ENCODE measurements at regions not wholly inside any gene's neighbourhood (a gene's known extent, or its start where the extent isn't known, plus 50 kb on each side); places are given as distances from the start of the nearest gene placed in this dataset.

DNA sequence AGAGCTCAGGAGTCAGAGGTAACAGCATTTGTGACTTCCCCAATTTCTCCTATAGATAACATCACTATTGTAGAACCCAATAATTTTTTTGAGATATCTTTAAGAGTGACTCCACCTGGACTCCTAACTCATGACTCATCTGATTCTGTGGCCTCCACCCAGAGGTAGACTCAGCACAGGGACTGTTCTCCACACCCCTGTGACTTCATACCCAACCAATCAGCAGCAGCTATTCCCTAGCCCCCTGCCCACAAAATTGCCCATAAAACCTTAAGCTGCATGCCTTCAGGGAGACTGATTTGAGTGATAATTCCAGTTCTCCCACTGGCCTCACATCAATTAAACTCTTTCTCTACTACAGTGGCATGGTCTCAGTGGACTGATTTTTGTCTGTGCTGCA lies 475.4 kb upstream of the FAT3 start:
- no peak for DNase-seq (ENCODE audit: low read depth, low spot score)
- H3K4me3 ChIP-seq (ENCODE audit: low read length) = no peak overlapping the region

DNA sequence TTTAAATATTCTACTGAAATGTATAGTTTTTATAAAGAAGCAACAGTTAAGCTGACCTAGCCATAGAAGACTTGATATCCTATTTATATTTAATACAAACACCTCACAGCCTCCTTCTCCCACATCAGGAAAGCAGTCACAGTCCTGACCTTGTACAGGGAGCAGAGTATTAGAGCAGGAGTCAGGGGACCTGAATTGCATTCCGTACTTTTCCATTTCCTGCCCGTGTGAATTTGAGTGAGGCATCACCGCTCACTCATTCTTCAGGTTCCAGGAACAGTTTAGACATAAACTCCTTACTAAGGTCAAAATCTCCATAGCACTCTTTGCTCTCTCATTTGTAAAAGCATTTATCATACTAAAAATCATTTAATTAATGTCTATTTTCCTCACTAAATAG lies 482.5 kb upstream of the FAT3 start:
- DNase-seq (ENCODE audit: low read depth, low spot score) = no peak

DNA sequence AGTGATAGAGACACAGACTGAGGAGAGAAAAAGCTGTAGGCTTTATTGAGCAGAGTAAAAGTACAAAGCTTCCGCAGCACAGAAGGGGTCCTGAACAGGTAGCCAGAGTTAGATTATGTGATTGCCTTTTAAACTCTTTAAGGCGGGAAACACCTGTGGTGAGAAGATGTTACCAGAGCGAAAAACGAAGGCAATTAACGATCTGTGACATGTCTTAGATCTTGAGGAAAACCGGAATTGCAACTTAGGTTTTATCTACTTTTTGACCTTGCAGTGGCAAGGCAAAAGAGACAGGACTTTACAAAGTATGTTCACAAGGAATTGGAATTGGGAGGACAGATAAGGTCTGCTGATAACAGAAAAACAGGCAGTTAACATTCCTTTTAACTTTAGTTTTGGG lies 493.6 kb upstream of the FAT3 start:
- H3K4me3 ChIP-seq (ENCODE audit: low read length) = no peak overlapping the region
- DNase-seq (ENCODE audit: low read depth, low spot score) = peak; percentile 0

More for the DNA sequence above, 482.5 kb upstream of the FAT3 start:
- H3K4me3 ChIP-seq (ENCODE audit: low read length) = no peak overlapping the region

DNA sequence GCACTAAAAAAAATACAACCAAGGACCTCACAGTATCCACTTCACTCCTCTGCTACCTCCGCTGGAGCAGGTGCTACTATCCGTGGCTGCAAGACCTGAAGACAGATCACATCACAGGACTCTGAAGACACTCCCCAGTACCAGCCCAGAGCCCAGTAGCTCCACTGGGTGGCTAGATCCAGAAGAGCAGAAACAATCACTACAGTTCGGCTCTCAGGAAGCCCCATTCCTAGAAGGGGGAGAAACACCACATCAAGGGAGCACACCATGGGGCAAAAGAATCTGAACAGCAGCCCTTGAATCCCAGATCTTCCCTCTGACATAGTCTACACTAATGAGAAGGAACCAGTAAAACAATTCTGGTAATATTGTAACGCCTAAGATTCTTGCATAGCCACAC lies 494.0 kb upstream of the FAT3 start:
- no peak overlapping the region for H3K4me3 ChIP-seq (ENCODE audit: low read length)
- DNase-seq (ENCODE audit: low read depth, low spot score) = no peak

DNA sequence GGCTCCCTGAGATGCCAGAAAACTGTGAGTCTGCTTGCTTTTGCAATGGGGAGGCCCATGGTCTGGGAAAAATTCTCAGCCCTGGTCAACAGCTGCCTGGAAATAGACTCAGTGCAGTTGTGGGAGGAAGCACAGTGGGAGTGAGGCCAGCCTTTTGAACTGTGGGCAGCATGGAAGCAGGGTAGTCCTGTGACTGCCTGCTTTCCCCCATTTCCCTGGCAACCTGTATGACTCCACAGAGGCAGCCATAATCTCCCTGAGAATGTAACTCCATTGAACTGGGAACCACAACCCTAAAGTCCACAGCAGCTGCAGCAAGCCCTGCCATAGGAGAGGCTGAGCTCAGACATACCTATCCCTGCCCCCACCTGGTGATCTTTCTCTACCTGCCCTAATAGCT lies 494.6 kb upstream of the FAT3 start:
- no peak for DNase-seq (ENCODE audit: low read depth, low spot score)

DNA sequence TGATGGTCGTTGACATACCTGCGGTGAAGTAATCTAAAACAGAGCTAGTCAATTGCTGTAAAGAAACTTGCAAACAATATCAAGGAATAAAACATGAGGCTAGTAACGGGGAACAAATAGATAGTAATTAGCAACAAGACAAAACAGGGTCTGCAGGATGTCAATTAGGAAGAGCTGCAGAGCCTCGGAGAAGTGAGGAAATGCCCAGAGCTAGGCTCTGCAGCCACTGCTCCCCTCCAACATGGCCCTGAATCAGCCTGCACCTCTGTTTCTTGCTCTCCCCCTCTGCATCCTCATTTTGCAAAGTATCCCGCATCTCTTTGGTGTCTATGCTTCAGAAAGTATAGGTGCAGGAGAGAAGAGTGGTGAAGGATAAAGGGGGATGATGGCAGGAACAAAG lies 507.4 kb upstream of the FAT3 start:
- no peak overlapping the region for H3K4me3 ChIP-seq (ENCODE audit: low read length)
- DNase-seq (ENCODE audit: low read depth, low spot score) = no peak

More for the DNA sequence above, 494.6 kb upstream of the FAT3 start:
- H3K4me3 ChIP-seq (ENCODE audit: low read length) = no peak overlapping the region

DNA sequence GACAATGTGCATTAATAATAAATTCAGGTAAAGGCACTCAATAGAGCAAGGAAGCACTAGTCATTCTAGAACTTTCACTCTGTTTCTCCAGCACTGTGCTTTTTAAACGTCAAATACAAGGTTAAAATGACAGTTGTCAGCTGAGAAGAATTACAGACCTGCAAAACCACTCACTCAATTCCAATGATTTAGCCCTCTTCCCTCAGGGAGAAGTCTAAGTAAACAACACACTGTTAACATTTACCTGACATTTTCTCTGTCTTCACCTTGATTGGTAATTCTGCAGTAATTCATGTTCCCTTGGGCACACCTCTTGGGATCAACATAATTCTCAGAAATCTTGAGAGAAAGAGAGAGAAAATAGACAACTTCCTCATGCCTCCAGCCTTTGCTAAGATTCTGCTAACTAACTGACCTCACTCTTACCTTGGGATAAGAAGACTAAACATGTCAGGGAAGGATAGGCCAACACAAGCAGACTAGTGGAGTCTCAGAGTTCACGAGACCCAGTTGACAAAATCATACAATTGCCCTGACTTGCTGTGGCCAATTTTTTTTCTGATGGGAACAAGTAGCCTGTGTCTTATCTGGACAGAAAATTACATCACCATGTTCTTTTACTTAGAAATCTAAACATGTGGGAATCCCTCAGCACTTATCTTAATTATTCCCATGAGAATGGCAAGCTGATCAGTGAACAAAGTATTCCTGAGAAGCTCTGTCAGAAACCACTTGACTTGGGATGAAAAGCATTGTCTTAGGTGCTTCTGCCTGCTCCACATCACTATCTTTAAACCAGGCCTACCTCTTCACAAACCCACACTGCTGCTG lies 516.8 kb upstream of the FAT3 start:
- DNase-seq (ENCODE audit: low read depth, low spot score) = no peak
- no peak overlapping the region for H3K4me3 ChIP-seq (ENCODE audit: low read length)

DNA sequence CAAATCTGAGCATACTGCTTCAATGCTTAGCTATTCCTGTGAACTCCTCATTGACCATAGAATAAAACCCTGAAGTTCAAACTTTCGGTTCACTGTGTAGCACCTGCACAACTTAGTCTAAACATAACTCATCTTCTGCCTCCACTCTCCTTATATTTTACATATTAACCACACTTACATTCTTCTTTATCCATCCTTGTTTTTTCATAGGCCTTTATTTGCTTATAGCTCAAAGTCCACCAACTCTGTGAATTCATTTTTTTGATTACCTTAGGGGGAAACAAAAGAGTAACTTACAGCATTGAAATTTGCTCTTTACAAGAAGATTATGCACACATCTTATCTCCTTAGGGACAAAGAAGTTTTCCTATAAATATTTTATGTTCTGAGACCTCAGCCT lies 521.6 kb upstream of the FAT3 start:
- no peak overlapping the region for H3K4me3 ChIP-seq (ENCODE audit: low read length)
- DNase-seq (ENCODE audit: low read depth, low spot score) = no peak

DNA sequence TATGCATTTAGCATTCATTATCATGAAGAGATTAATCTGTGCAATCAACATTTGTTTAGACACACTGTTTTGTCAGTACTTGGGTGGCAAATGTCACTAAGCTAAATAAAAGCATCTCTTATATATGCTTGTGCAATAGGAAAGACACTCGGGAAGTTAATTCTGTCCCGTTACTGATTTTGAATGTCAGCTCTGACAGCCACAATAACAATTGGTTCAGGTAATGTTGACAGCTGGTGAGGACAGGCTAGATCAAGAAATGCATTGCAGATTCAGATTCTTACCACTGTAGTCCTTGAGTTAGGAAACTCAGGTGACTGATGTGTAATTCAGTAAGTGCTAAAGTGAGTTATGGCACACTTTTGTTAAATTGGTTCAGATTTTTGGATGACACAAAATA lies 523.8 kb upstream of the FAT3 start:
- DNase-seq (ENCODE audit: low read depth, low spot score) = no peak
- no peak overlapping the region for H3K4me3 ChIP-seq (ENCODE audit: low read length)

DNA sequence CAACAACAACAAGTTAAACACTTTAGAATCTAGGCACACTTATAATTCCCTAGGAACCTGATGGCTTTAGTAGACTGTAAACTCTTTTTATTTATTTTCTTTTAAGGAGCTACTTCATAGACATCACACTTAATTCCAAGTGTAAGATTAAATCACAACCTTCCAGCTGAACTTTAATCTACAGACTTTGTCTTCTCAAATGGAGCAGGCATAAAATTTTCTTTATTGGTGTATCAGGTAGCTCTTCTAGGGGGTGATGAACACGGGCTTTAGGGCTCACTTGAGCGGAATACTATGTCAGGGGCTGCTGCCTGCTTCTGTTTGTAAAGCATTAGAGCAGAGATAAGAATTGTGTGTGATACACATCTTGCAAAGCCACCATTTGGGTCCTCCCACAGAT lies 525.8 kb upstream of the FAT3 start:
- no peak overlapping the region for H3K4me3 ChIP-seq (ENCODE audit: low read length)
- no peak for DNase-seq (ENCODE audit: low read depth, low spot score)

DNA sequence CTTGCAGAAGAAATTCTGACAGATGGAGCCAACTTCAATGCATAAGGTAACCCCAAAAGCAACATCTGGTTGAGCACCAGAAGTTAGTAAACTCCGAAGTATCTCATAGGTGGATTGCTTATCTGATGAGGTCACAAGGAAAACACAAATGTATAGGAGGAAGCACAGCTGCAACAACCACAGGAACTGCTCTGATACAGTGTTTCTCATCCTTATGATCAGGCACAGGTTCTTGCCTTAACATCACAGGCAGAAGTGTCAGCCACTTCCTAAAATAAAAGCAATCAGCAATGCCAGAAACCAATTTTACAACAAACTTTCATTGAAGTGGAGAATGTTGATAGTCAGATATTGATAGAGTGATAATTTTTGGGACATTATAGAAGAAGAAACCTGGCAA lies 530.3 kb upstream of the FAT3 start:
- H3K4me3 ChIP-seq (ENCODE audit: low read length) = no peak overlapping the region
- DNase-seq (ENCODE audit: low read depth, low spot score) = peak; percentile 17

DNA sequence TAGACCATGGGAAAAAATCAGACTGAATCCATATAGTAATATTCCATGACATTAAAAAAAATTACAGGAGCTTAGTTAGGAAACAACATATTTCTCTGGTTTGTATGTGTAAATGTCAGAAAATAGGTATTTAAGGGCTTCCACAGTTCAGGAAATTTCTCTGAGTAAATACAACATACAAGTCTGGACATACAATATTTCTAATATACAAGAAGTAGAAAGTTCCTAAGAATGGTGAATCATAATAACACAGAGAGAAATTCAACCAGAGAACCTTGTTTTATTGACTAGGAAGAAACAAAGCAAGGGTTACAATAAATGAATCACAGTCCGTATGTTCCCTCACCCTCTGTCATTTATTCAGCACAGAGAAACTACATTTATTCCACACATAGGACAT lies 532.7 kb upstream of the FAT3 start:
- H3K4me3 ChIP-seq (ENCODE audit: low read length) = no peak overlapping the region
- no peak for DNase-seq (ENCODE audit: low read depth, low spot score)

DNA sequence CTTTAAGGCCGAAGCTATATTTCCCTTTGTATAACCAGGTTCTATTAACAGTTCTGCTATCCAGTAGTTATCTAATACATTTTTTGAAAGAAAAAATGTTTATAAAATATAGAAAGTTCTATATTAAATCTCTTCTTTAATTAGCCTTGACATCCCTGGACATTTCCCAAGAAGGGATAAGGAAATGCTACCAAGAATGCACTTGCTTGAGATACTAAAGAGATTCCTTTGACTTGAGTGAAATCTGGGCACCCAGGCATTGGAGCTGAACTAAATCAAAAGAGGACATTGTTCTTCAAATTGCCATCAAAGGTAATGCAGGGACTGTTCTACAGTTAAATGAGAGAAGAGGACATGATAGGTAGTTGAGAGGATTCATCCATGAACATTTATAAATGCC lies 535.9 kb upstream of the FAT3 start:
- DNase-seq (ENCODE audit: low read depth, low spot score) = no peak
- no peak overlapping the region for H3K4me3 ChIP-seq (ENCODE audit: low read length)

DNA sequence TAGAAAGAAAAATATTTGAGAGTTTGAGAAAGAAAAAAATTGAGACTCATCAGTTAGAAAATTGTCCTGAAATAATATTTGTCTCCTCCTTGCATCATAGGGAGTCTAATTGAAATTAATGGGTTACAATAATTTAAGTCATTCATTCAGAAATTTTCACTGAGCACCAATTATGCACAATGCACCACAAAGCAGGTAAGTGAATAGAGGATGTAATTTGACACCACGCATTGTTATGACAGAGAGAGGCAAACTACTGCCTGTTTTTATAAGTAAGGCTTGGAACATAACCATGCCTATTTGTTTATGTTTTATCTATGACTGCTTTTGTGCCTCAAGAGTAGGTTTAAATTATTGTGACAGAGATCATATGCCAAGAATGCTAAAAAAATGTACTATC lies 537.9 kb upstream of the FAT3 start:
- no peak overlapping the region for H3K4me3 ChIP-seq (ENCODE audit: low read length)
- no peak for DNase-seq (ENCODE audit: low read depth, low spot score)

DNA sequence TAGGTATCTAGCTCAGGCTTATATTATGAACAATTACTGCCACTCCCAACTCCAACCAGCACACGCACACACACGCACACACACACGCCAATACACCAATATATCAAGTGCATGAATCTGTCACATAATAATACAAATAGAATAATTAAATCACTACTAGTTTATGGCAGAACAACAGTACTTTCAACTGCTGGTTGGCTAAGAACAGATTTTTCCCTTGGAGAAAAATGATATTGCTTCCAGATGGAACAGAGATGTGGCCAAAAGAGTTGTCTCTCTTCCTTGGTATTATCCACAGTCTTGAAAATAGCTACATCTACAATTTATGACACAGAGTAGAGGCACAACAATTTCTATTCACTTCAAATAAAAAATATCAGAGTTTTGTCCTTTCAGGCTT lies 538.3 kb upstream of the FAT3 start:
- no peak for DNase-seq (ENCODE audit: low read depth, low spot score)
- no peak overlapping the region for H3K4me3 ChIP-seq (ENCODE audit: low read length)

DNA sequence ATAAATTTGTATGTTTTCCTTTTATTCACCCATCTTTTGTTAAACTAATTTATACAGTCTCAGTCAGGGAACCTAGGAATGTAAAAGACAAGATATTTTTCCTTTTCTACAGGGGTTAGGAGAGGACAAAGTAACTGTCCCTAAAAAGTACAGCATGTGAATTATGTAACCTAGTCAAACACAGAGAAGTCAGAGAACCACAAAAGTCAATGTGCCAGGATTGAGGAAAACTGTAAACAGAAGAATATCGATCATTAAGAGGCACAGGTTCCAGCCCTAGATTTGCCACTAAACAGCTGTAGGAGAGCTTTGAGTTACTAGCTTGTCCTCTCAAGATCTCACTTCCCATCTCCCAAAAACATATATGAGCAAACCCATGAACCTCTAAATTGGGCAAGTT lies 550.9 kb upstream of the FAT3 start:
- no peak overlapping the region for H3K4me3 ChIP-seq (ENCODE audit: low read length)
- DNase-seq (ENCODE audit: low read depth, low spot score) = no peak

DNA sequence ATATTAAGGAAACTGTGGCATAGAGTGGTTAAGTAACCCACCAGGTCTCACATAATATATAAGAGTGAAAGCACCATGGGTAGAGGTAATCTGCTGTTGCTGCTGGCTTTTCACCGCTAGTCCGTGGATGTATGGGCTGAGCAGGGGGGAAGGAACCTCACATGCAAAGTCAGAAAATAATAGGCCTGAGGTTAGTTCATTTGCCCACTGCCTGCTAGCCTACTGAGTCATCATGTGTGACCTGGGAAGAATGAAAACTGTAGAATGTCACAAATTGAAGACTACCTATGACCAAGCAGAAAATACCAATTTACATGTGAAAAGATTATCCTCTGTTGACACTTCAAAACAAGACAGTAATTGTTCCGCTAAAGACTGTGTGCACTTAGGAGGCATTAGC lies 560.1 kb upstream of the FAT3 start:
- no peak overlapping the region for H3K4me3 ChIP-seq (ENCODE audit: low read length)
- no peak for DNase-seq (ENCODE audit: low read depth, low spot score)

DNA sequence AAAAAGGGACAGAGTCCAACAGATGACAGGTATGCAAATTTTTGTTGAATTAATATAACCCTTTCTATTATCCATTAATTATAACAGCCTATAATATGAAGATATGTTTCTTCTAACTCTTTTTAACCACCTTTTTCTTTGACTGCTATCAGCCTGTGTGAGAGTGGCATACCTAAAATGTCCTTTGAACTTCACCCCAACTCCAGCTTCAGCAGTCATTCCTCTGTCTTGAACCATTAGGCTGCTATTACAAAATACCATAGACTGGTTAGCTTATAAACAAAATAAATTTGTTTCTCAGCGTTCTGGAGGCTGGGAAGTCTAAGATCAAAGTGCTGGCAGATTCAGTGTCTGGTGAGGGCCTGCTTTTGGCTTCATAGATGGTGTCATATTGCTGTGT lies 564.6 kb upstream of the FAT3 start:
- DNase-seq (ENCODE audit: low read depth, low spot score) = no peak

DNA sequence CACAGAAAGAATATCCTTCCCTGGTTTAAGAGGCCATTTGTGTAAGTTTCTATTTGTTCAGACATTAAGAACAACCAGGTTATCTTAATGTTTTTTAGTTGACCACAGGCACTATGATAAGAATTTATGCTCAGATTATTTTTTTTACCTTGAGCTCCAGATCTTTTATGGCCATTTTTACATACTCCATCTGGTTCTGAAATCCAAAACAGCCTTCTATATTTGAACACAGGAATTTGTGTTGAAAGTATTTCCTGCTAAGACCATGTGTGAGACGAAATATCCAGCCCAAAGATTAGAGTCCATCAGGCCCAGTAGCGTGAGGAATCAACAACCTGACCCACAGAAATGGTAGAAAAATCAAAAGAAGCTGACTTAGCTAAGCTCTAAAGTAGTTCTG lies 569.9 kb upstream of the FAT3 start:
- DNase-seq (ENCODE audit: low read depth, low spot score) = no peak
- H3K4me3 ChIP-seq (ENCODE audit: low read length) = no peak overlapping the region

More for the DNA sequence above, 564.6 kb upstream of the FAT3 start:
- H3K4me3 ChIP-seq (ENCODE audit: low read length) = no peak overlapping the region

DNA sequence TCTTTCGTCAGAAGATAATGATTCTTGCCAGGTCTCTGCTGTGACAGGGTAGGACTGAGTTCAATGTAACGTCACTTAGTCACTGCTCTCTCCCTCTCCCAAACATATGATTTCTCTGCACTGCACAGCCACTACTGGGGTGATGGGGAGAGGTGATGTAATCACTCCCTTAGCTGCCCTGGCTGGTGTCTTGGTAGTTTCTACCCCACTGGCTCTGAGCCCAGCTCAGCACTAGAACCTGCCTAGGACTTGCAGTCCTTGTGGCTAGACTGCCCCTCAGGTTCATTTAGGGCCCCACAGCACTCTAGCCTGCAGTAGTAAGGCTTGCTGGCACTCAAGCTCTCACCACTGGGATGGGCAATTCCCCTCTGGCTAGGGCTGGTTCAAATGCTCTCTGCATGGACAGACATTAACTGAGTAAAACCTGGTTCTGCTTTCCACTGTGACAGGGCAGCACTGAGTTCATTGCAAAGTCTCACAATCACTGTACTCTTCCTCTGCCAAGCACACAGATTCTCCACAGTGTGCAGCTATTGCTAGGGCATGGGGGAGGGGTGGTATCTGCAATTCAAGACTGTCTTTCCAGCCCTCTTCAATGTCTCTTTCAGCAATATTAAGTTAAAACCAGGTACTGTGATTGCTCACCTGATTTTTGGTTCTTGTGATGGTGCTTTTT lies 571.4 kb upstream of the FAT3 start:
- no peak overlapping the region for H3K4me3 ChIP-seq (ENCODE audit: low read length)
- DNase-seq (ENCODE audit: low read depth, low spot score) = no peak

DNA sequence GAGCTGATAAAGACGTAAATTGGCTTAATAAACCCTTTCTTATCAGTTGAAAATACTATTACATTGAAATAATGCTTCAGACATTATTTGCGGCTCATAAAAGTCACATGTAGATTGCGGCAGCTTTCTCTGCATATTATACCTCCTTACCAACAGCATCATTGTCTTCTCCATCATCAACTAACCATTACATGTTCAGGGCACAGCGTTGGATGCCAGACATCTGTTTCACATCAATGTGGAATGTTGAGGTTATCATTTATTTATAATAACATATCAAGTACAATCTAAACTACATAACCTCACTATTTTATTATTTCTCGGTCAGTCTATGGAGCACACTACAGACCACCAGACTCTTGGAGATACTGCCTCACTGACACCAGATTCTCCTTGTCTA lies 573.8 kb upstream of the FAT3 start:
- no peak overlapping the region for H3K4me3 ChIP-seq (ENCODE audit: low read length)
- DNase-seq (ENCODE audit: low read depth, low spot score) = no peak
